ENCODE measurements at regions not wholly inside any gene's neighbourhood (a gene's known extent, or its start where the extent isn't known, plus 50 kb on each side); places are given as distances from the start of the nearest gene placed in this dataset.

DNA sequence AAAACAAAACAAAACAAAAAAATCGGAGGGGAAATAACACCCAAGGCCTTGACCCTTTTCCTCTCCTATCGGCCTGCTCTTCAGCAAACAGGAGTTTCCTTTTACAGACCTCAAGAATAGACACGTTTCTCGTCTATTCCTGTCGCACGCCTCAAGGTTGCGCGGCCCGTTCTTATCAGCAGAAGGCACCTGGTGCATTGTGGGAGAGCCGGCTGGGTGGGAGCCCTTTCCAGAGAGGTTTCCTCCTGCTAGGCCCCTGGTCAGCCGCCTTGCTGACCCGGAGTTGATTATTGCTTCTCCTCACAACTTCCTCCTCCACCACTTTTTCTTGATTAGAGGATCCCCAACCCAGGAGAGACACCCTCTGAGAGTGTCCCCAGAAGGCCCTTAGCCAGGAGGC is 497.3 kb downstream of the MIAT start:
- DNase-seq, result no peak

DNA sequence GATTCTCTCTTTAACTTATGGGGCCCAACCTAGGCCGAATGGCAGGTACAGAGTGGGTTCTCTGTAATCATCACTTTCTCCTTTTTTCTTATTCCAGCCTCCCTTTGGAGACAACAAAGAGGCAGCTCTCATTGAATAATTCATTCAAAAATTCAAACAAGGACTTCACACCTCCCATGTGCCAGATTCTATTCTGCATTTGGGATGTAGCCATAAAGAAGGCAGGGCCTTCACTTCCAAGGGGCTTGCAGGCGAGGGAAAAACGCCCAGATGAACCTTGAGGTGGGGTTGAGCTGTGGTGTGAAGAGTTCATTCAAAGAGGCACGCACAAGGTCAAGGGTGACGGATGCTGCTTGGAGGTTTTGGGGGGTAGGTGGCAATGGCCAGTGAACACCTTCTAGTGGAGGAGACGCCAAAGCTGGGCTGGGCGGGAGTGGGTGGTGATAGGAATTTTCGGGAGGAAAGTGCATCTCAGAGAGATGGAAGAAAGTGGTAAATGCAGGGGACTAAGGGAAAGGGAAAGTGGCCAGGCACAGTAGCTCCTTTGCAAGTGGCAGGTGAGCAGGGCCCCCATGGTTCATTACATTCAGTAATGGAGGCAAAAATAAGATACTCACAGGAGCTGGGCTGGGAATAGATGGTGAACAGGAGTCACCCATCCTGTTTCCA is 499.6 kb downstream of the MIAT start:
- DNase-seq, result no peak

DNA sequence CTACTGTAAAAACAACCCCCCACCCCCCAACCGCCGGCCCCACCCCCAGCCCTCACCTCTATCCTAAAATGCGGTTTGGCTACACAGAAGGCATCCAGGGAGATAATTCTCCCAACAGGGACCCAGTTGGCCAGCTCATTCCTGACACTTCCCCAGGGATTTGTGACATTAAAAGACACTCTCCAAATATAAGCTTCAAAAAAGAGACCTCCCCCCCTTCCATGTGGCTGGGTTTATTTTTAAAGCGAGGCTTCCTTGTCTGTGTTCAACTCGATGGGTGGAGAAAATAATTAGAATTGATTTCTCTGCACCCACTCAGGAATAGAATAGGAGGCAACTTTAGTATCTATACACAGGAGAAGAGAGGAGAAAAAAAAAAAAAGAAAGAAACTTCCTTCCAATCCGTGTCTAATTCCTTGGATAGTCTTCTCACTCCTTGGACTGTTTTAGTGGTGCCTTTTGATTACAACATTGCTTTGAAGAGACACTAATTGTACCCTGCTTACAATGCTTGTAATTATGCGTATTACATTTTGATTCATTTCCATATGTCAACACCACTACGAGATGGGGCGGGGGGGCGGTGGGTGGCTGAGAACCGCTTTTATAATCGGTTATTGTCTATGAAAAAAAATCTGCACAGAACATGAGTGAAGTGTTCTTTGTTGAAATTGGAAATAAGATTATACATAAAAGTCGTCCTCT is 500.4 kb downstream of the MIAT start:
- no peak for DNase-seq

DNA sequence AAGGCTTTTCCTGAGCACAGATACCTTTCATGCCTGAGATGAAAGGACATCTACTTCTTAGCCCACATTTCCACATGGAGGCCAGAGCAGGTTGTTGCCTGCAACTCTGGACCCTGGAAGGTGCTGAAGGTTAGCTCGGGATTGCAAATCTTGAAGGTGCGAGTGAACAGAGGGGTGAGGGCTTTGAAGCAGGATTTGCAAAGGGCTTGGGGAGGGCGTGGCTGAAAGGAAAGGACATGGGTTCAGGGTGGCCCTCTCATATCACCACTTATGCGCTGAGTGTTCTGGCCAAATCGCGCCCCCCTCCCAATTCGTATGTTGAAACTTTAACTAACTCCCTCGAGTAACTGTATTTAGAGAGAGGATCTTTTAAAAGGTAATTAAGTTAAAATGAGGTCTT is 501.6 kb downstream of the MIAT start:
- no peak for DNase-seq

DNA sequence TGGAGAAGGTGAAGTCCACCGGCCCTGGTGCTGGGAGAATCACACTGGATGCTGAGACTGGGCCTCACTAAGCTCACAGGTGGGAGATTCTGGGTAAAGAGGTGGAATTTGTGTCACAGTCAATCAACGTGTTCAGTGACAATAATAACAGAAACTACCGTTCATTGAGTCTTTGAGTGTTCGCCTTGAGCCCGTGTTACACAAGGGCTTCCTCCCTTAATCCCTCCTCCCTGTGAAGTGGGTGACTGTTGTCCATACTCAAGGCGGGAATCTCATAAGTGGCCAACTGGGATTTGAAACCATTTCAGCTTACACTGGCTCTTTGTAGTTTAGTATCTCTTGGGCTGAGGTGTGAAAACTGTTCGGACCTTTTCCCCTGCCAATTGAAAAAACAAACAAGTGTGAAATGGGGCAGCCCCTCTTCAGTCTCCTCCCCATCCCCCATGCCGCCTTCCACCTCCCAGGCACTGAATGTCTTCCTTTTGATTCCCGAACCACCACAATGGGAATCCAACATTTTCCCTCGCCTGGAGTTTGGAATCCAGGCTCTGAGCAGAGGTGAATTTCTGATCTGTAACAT is 502.4 kb downstream of the MIAT start:
- DNase-seq, result no peak

DNA sequence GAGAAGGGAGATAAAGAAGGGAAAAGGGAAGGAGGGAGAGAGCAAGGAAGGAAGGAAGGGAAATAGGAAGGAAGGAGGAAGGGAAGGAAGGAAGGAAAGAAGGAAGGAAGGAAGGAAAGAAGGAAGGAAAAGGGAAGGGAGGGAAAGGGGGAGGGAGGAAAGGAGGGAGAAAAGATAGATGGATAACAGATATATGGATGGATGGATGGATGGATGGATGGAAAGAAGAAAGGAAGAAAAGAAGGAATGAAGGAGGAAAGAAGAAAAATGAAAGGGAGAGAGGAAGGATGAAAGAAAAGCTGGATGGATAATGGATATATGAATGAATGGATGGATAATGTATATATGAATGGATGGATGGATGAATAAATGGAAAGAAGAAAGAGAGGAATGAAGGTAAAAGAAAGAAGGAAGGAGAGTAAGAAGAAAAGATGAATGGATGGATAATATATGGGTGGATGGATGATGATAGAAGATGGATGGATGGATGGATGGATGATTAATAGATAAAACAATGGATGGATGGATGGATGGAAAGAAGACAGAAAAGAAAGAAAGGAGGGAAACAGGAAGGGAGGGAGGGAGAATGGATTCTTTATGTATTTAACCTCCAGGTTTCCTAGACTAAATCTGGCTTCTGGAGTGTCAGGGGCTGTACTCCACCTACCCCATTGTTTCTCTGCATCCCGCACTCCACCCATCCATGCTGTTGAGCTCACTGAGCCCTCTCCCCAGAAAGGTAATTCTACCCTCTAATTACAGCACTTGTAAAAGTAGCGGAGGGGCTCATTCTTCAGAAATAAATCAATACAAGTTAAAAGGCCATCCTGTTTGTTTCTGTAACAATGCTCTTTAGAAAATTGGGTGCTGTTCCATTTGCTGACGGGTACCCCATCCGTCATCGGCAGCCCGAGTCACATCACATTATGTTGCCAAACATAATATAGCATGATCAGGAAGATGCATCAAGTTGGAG is 506.1 kb downstream of the MIAT start:
- DNase-seq, result no peak

DNA sequence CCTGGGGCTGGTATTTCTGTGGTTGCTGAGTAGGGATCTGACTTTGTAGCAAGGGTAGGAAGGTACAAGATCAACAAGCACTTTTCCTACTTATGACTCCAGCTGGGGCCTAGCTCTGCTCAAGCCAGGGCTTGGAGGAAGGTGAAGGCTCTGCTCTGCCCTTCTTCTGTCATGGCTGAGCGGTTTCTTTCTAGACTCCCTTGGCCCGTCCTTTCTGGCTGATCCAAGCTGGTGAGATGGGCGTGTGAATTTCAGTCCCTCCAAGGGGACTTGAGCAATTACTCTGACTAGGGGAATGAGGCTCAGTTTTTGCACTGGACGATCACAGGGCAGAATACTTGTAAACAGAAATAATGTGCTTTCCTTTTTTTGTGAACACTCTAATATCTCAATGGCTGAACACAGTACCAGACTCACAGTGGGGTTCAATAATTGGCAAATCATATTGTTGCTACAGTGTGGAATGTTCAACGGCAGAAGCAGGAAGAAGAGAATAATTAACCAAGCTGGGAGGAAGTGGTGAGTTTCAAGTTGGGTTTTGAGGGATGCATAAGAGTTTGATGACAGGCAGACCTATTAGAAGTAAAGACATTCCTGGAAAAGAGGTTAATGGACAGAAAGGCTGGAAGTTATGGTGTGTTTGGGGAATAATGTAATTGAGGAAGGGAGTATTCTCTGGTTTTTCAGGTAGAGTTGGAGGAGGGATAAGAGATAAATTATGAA is 507.6 kb downstream of the MIAT start:
- DNase-seq, result no peak

DNA sequence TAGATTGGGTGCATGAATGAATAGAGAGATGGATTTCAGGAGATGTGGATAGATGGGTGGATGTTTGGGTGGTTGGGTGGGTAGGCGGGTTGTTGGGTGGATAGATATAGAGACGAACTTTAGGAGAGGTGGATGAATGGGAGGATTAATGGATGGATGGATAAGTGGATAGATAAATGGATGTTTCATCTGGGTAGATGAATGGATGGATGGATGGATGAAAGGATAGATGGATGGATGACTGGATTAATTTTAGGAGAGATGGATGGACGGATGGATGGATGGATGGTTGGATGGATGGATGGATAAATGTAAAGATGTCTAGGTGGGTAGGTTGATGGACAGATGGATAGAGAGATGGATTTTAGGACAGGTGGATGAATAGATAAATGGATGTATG is 511.3 kb downstream of the MIAT start:
- no peak for DNase-seq

DNA sequence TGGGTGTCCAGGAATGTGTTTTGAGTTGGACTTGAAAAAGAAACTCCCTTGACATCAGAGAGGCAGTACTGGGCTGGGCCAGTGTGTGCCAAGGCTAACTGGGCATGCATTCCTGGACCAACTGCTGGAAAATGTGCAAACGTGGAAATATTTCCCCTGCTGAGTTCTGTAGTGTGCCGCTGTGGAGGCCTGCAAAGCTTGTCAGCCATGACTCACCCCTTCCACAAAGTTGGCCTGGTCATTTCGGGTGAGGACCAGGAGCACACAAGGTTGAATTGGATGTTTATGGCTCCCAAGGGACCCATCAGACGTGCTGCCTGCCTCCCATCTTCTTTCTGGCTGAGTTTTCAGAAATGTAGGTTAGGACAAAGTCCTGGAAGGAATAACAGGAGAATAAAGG is 513.1 kb downstream of the MIAT start:
- no peak for DNase-seq

DNA sequence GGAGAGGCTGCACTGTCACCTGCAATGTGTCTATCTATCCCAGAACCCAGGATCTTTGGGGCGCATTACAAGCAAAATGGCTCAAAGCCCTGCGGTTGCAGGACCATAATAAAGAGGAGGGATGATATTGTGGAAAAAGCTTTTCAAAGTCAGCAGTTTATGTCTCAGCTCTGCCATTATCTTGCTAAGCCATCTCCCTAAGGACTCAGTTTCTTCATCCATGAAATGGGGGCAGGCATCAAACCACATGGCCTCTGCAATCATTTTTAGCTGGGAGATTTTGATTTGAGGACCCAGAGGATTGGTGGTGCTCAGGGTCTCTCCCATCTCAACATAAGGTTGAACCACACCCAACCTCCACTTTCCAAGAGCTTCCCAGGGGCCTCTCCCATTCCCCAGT is 513.8 kb downstream of the MIAT start:
- no peak for DNase-seq

DNA sequence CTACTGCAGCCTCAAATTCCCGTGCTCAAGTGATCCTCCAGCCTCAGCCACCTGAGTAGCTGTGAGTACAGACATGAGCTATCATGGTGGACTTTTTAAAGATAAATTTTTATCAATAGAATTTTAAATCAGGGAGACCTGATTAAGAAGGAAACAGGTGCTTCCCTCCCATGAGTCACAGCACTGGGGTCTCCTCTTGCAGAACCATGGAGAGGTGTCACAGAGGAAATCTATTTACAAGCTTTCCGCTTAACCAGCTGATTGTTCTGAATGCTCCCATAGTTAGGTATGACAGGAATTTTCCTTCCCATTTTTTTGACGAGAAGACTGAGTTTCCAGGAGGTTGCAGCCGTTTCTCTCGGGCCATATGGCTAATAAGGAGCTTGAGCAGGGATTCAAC is 516.1 kb downstream of the MIAT start:
- DNase-seq, result no peak

DNA sequence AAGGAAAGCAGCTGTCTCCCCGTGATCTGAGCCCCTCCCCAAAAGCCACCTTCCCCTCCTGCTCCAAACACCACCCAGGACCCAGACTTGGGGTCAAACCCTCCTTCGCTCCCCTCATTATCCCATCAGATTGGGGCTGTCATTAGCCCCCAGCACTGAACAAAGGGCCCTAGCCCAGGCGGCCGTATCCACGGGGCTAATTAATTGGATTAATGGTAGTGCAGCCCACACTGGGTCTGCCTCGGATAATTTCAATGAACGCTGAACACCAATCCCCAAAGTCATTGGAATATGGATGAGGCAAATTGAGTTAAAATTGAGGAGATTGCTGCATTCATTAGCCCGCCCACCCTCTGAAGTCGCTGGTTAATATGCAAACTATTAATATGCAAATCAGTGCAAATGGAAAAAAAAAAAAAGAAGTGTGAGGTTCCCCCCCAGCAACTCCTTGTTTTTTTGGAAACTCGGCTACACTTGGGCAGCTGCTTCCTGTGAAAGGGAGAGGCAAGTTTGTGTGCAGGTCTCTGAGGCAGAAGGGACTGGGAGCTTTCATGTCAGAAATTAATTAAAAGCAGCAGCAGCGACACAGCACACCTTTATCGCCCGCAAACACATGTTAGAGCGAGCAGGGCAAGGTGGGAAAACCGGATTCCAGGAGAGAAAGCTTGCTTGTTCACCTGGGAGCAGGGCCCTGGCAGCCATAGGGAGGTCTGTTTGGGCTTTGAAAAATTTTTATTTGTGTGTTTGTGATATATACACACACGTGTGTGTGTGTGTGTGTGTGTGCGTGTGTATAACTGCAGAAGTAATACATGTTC is 517.8 kb downstream of the MIAT start:
- DNase-seq, result no peak

DNA sequence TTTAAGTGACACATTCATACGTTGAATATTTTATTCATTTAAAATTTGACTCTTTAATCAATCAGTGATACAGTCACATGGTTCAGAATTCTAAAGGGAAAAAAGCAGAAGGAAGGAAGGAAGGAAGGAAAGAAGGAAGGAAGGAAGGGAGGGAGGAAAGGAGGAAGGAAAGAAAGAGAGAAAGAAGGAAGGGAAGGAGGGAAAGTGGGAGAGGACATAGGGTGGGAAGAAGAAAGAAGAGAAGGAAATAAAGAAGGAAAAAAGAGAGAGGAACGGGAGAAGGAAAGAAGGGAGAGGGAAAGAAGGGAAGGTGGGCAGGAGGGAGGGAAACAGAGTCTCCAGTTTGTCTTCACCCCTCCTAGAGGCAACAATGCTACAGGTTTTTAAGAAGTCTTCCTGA is 518.6 kb downstream of the MIAT start:
- no peak for DNase-seq

DNA sequence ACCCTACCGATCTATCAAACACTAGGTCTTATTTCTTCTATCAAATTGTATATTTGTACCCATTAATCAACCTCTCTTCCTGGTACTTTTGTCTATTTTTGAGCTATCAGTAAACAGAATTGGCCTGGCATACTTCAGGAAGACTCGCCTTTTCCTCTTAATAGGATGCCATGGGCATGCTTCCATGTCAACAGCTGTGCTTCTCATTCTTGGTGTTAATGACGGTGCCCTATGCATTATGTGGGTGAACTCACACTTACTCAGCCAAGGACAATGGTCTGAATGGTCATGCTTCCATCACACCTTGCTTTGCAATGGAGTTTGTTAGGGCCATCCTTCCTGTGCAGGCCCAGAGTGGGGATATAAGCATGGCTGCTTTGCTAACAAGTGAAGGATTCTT is 521.8 kb downstream of the MIAT start:
- DNase-seq, result no peak

DNA sequence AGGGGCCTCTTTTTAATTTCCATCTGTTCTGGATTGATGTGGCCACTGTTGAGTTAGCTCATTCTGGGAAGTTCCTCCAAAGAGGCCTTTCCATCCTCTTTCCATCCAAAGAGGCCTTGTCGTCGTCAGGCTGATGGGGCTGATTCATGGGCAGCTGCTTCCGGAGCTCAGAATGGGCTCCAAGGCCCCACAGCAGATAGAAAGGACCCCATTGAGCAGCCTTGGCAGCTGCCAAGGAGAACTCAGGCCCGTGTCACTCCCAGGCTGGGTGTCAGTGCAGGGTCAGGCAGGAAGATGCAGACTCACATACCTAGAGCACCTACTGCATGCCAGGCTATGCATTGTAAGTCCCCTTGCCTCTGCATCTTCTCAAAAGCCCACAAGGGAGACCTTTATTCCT is 524.1 kb downstream of the MIAT start:
- no peak for DNase-seq

DNA sequence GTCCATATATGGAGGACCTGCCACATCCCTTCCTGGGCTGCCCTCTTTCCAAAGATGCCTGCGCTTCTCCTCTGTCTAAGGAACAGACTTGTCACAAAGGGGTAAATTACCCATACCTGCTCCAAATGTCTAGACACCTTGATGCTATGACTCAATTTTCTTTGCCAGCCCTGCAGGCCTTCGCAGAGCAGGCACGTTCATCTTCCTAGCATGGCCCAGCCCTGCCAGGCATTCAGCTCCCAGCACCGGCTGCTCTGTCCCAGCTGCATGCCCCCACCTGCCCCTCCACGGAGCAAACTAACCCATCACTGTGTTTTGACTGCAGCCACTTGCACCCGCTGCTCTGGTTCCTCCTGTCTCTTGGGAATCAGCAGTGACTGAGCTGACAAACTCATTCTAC is 526.1 kb downstream of the MIAT start:
- no peak for DNase-seq

DNA sequence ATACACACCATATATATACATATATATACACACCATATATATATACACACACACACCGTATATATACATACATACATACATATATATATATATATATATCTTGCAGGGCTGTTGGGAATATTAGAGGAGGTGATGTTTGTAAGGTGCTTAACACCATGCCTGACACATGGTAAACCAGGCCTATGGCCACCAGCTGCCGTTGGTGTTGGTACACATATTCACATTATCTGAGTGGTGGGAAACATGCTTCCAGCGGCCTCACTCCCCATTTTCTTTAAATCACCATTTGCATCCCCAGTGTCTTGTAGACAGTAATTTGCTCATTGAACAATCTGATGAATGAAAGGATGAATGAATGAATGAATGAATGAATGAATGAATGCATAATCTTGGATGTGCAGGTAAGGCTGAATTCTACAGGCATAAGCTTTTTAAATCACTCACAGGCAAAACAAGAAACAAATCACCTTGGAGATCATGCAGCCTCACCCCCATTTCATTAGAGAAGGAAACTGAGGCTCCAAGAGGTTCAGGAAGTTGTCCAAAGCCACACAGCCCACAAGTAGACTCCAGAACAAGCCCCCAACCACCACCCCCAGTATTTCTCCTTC is 527.8 kb downstream of the MIAT start:
- no peak for DNase-seq

DNA sequence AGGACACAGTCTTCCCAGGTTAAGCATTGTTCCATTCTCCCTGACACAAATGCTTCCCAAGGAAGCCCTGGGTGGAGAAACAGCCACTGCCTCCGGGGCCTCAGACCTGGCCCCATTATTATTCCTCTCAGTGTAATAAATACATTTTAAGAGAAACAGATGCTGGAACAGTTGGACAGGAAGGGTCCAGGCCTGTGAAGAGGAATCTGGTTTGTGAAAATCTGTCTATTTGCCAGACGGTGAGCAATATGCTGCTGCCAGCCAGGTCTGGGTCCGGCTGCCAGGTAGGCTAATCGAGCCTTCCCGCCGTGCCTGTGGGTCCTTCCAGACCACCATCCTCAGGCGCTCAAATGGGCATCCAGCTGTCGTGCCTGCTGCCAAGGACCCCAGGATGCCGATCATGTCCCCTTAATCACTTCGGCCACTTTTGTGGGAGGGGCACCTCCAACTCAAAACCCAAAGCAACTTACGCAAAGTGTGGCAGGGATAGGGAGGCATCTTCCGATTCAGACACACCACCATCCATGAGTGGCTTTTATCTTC is 528.4 kb downstream of the MIAT start:
- no peak for DNase-seq

DNA sequence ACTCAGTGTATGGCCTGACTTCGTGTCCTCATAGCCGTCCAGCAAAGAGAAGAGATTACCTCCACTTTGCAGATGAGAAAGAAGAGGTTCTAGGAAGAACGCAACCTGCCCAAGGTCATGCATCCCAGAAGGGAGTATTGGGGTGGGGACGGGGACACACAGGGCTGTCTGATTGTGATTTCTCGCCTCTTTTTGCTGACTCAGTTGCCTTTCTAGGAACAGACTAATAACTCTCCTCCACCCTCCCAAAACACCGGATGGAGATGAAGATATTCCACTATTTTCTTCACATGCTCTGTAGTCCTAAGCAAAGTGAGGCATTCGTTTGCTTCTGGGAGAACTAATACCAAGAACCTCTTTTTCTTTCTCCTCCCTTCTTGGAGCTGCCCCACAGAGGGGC is 529.3 kb downstream of the MIAT start:
- no peak for DNase-seq

DNA sequence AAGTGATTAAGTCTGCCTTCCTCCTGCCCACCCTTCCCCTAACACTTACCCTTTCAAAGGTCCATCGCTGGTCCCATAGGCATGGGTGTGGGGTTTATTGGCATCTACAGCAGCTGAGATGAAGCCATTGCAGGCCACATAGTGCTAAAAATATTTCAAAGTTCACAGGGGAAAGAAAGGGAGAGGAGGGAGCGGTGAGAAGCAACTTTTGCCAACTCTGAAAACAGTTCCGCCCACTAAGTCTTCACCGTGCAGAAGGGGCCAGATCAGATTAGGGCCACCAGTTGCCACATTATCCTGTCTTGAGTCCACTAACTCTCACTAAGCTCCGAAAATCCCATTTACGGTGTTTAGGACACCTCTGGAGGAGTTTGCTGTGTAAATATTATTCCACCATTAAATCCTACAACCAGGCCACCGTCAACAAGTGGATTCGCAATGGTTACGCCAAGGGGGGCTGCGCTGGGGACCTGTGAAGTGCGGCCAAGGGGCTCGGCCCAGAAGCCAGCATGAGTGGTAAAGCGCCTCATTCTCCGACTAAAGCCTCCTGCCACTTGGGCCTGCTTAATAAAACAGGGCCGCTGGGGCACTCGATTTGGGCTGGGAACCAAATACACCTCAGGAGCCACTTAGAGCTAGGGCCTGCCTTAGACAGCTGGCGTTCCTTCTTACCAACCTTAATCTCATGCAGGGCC is 534.9 kb downstream of the MIAT start:
- DNase-seq, result no peak
